Activated T-helper 2 cell treated with anti-CD3 and anti-CD28 coated beads, Interferon-gamma antibody, Interleukin-2, Interleukin-4, amounts not matched to agents 10 μg/mL and 5 μg/mL and 100 μg/mL, durations not matched to agents 14 hours and 24 hours and 36 hours (primary cell): ENCODE measurements at regions not wholly inside any gene's neighbourhood (a gene's known extent, or its start where the extent isn't known, plus 50 kb on each side); places are given as distances from the start of the nearest gene placed in this dataset.
A peak's percentile ranks its signal among the peaks of the same experiment; 100 is the strongest.
"Not testable (repeated sequence)": the region's sequence is repeated elsewhere in the genome, so short reads cannot be mapped to it uniquely, and the experiment has no call there.

Experiments
- DNase-seq: peaks from one replicate; pipeline ENCODE4 v3.0.0; 2021; ENCODE audit warnings: low spot score
- H3K27ac Mint-ChIP-seq: one replicate; pipeline ENCODE4 v1.8.0; 2021; ENCODE audit warnings: mixed read lengths
- H3K27me3 Mint-ChIP-seq: one replicate; pipeline ENCODE4 v1.8.0; 2021; ENCODE audit warnings: low read depth, mixed read lengths
- H3K36me3 Mint-ChIP-seq: one replicate; pipeline ENCODE4 v1.8.0; 2021; ENCODE audit warnings: low read depth, mixed read lengths
- H3K4me1 Mint-ChIP-seq: one replicate; pipeline ENCODE4 v1.8.0; 2021; ENCODE audit warnings: low read depth, mixed read lengths
- H3K4me3 Mint-ChIP-seq: one replicate; pipeline ENCODE4 v1.8.0; 2021; ENCODE audit warnings: low read depth, mild to moderate bottlenecking, moderate library complexity, mixed read lengths
- H3K9me3 Mint-ChIP-seq: one replicate; pipeline ENCODE4 v1.8.0; 2021; ENCODE audit warnings: mixed read lengths
- intact Hi-C: fragments of 100-400 bp; cut with micrococcal nuclease; formaldehyde crosslinking; loops from one replicate; pipeline ENCODE4 v1.15.1; 2023

DNA sequence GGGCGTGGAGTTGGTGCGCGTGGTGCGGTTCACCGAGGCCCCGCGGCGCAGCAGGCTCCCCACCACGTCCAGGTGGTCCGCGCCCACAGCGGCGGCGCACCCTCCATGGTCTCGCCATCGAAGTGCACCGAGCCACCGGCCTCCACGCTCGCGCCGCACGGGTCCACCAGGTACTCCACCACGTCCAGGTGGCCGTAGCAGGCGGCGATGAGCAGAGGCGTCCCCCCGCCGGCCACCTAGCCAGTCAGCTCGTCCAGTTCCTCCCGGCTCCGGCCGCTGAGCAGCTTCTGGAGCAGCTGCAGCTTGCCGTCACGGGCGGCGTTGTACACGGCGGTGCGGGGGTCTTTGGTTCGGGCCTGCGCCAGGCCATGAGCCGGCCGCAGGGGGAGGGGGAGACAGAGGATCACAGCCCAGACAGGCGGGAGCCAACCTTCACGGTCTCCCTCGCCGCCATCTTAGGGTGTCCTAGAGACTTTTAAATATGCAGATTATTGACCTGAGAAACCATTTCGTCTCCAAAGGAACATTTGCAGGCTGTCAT is 149.8 kb downstream of the POTEC start:
- H3K27me3 Mint-ChIP-seq, H3K36me3 Mint-ChIP-seq, H3K4me3 Mint-ChIP-seq, H3K27ac Mint-ChIP-seq, H3K9me3 Mint-ChIP-seq, intact Hi-C loops, H3K4me1 Mint-ChIP-seq, DNase-seq: not testable (repeated sequence)

- intact Hi-C loops, H3K27ac Mint-ChIP-seq, H3K4me3 Mint-ChIP-seq, DNase-seq, H3K9me3 Mint-ChIP-seq, H3K27me3 Mint-ChIP-seq, H3K36me3 Mint-ChIP-seq, H3K4me1 Mint-ChIP-seq: not testable (repeated sequence)
Observed at GRCh38 chr18:14392604-14393003, 150.8 kb downstream of the POTEC start.

GRCh38 chr18:14384961-14385360 is 158.4 kb downstream of the POTEC start:
- H3K27ac Mint-ChIP-seq, H3K27me3 Mint-ChIP-seq, H3K9me3 Mint-ChIP-seq, DNase-seq, H3K36me3 Mint-ChIP-seq, intact Hi-C loops, H3K4me1 Mint-ChIP-seq, H3K4me3 Mint-ChIP-seq: not testable (repeated sequence)

DNA sequence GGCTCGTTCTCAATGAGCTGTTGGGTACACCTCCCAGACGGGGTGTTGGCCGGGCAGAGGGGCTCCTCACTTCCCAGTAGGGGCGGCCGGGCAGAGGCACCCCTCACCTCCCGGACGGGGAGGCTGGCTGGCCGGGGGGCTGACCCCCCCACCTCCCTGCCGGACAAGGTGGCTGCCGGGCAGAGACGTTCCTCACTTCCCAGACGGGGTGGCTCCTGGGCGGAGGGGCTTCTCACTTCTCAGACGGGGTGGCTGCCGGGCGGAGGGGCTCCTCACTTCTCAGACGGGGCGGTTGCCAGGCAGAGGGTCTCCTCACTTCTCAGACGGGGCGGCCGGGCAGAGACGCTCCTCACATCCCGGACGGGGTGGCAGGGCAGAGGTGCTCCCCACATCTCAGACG is 160.7 kb downstream of the POTEC start:
- H3K27me3 Mint-ChIP-seq, DNase-seq, intact Hi-C loops, H3K27ac Mint-ChIP-seq, H3K4me3 Mint-ChIP-seq, H3K4me1 Mint-ChIP-seq, H3K9me3 Mint-ChIP-seq, H3K36me3 Mint-ChIP-seq: not testable (repeated sequence)

GRCh38 chr18:14379489-14379888 is 163.9 kb downstream of the POTEC start:
- H3K36me3 Mint-ChIP-seq, DNase-seq, H3K27me3 Mint-ChIP-seq, H3K27ac Mint-ChIP-seq, H3K4me3 Mint-ChIP-seq, intact Hi-C loops, H3K9me3 Mint-ChIP-seq, H3K4me1 Mint-ChIP-seq: not testable (repeated sequence)

GRCh38 chr18:14378376-14378775 is 165.0 kb downstream of the POTEC start:
- DNase-seq, intact Hi-C loops, H3K4me1 Mint-ChIP-seq, H3K36me3 Mint-ChIP-seq, H3K27ac Mint-ChIP-seq, H3K4me3 Mint-ChIP-seq, H3K9me3 Mint-ChIP-seq, H3K27me3 Mint-ChIP-seq: not testable (repeated sequence)

DNA sequence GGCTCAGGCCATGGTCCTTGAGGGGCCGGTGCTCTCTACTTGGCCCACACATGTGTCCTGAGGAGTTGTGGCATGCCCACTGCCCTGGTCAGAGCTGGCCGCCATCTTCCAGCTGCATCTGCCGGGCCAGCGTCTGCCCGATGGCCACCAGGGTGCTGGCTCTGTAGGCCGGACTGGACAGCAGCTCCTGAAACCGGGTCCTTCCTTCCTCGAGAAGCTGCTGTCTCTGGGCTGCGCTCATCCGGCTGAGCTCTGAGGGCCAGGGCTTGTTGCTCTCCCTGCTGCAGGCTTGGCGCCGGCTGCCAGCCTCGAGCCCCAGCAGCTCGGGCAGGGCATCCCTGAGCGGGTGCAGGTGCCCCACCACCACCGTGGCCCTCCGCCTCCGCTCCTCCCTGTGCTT is 182.1 kb downstream of the POTEC start:
- H3K27ac Mint-ChIP-seq, H3K36me3 Mint-ChIP-seq, DNase-seq, H3K27me3 Mint-ChIP-seq, H3K4me3 Mint-ChIP-seq, intact Hi-C loops, H3K4me1 Mint-ChIP-seq, H3K9me3 Mint-ChIP-seq: not testable (repeated sequence)

GRCh38 chr18:14357553-14358297 is 185.7 kb downstream of the POTEC start:
- H3K4me1 Mint-ChIP-seq, H3K4me3 Mint-ChIP-seq, intact Hi-C loops, H3K36me3 Mint-ChIP-seq, H3K9me3 Mint-ChIP-seq, DNase-seq, H3K27me3 Mint-ChIP-seq, H3K27ac Mint-ChIP-seq: not testable (repeated sequence)

- DNase-seq, H3K4me1 Mint-ChIP-seq, H3K4me3 Mint-ChIP-seq, H3K27ac Mint-ChIP-seq, H3K9me3 Mint-ChIP-seq, intact Hi-C loops, H3K36me3 Mint-ChIP-seq, H3K27me3 Mint-ChIP-seq: not testable (repeated sequence)
Observed at GRCh38 chr18:14342170-14342569, 201.2 kb downstream of the POTEC start.

DNA sequence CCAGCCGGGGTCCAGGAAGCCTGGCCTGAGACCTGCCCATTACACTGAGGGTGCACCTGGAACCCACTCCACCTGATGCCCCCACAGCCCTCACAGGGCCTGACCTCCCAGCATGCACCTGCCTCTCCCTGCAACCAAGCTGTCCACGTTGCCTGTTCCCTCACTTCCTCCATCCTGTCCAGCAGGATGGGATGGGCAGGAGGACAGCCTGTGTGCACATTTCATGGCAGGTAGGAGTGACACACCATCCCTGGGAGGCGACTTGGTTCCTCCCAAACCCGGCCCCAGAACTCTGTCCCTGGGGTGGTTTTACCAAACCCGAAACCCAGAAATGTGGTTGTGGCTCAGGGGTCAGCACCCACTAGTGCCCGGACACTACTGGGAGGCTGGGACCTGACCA is 203.8 kb upstream of the ZNF519 start:
- H3K36me3 Mint-ChIP-seq, H3K27ac Mint-ChIP-seq, H3K4me1 Mint-ChIP-seq, intact Hi-C loops, H3K9me3 Mint-ChIP-seq, H3K27me3 Mint-ChIP-seq, DNase-seq, H3K4me3 Mint-ChIP-seq: not testable (repeated sequence)

- DNase-seq, H3K9me3 Mint-ChIP-seq, H3K36me3 Mint-ChIP-seq, H3K27me3 Mint-ChIP-seq, H3K4me3 Mint-ChIP-seq, intact Hi-C loops, H3K27ac Mint-ChIP-seq, H3K4me1 Mint-ChIP-seq: not testable (repeated sequence)
Observed at GRCh38 chr18:14321217-14321616, 189.0 kb upstream of the ZNF519 start.

GRCh38 chr18:14301255-14301654 is 169.0 kb upstream of the ZNF519 start:
- H3K27ac Mint-ChIP-seq, H3K27me3 Mint-ChIP-seq, H3K9me3 Mint-ChIP-seq, H3K4me1 Mint-ChIP-seq, intact Hi-C loops, H3K4me3 Mint-ChIP-seq, DNase-seq, H3K36me3 Mint-ChIP-seq: not testable (repeated sequence)

DNA sequence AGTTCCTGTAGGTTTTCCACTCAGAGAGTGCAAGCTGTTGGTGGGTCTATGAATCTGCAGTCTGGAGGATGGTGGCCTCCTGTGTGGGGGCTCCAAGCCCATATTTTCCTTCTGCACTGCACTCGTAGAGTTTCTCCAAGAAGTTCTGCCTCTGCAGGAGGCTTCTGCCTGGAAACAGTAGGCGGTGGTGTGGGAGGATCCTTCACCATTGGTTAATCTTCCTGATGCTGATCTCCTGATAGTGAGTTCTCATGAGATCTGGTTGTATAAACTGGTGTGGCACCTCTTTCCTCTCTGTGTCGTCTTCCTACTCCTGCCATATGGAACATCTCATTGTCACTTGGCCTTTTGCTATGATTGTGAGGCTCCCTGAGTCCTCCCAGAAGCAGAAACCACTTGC is 162.8 kb upstream of the ZNF519 start:
- DNase-seq, H3K4me3 Mint-ChIP-seq, H3K27me3 Mint-ChIP-seq, H3K27ac Mint-ChIP-seq, H3K36me3 Mint-ChIP-seq, H3K9me3 Mint-ChIP-seq, H3K4me1 Mint-ChIP-seq, intact Hi-C loops: not testable (repeated sequence)

GRCh38 chr18:14285053-14285452 is 152.8 kb upstream of the ZNF519 start:
- H3K27ac Mint-ChIP-seq, result peak overlapping the region; percentile 18
- DNase-seq, result no peak
- H3K36me3 Mint-ChIP-seq, result no peaks in the 10 kb centered on the region
- H3K9me3 Mint-ChIP-seq, result no peaks in the 10 kb centered on the region
- no peaks in the 10 kb centered on the region for H3K27me3 Mint-ChIP-seq
- H3K4me3 Mint-ChIP-seq, result no peak overlapping the region
- no peaks in the 10 kb centered on the region for H3K4me1 Mint-ChIP-seq
- intact Hi-C loops, result no loop called here
